Brain microvascular endothelial cell (primary cell): ENCODE measurements at regions not wholly inside any gene's neighbourhood (a gene's known extent, or its start where the extent isn't known, plus 50 kb on each side); places are given as distances from the start of the nearest gene placed in this dataset.

Source experiments
- DNase-seq: peaks from one replicate; pipeline ENCODE4 v3.0.0-alpha.2; 2020
- H3K27ac ChIP-seq: fragments of 250-450 bp; sonication (Bioruptor Pico); 2 replicates; pipeline ENCODE4 v1.5.1; 2020; ENCODE audit warnings: mild to moderate bottlenecking, moderate library complexity
- H3K27me3 ChIP-seq: fragments of 250-450 bp; sonication (Bioruptor Pico); replicated peaks from 2 replicates; pipeline ENCODE4 v1.5.1; 2020; ENCODE audit warnings: mild to moderate bottlenecking
- H3K36me3 ChIP-seq: fragments of 250-450 bp; sonication (Bioruptor Pico); replicated peaks from 2 replicates; pipeline ENCODE4 v1.5.1; 2020; ENCODE audit warnings: mild to moderate bottlenecking
- H3K4me3 ChIP-seq: 2 replicates; pipeline ENCODE4 v1.5.1; 2011; ENCODE audit warnings: low read depth, mild to moderate bottlenecking, control low read depth, low read length, moderate library complexity
- in situ Hi-C: cut with HindIII; loops from 2 replicates; pipeline ENCODE4 v1.10.0; 2017; ENCODE audit warnings: low sequenced_read_pairs, low pct_ligation_motif_present
- TF ChIP-seq, protein P1 (sequence below): IDR thresholded peaks from 2 replicates; pipeline ENCODE4 v1.5.1; 2011; ENCODE audit warnings: low read depth, mild to moderate bottlenecking, moderate library complexity, low read length, control low read depth, inconsistent platforms; ENCODE audit errors: missing control alignments

- H3K36me3 ChIP-seq: no peaks in the 10 kb centered on the region
- TF ChIP-seq, protein P1, sequence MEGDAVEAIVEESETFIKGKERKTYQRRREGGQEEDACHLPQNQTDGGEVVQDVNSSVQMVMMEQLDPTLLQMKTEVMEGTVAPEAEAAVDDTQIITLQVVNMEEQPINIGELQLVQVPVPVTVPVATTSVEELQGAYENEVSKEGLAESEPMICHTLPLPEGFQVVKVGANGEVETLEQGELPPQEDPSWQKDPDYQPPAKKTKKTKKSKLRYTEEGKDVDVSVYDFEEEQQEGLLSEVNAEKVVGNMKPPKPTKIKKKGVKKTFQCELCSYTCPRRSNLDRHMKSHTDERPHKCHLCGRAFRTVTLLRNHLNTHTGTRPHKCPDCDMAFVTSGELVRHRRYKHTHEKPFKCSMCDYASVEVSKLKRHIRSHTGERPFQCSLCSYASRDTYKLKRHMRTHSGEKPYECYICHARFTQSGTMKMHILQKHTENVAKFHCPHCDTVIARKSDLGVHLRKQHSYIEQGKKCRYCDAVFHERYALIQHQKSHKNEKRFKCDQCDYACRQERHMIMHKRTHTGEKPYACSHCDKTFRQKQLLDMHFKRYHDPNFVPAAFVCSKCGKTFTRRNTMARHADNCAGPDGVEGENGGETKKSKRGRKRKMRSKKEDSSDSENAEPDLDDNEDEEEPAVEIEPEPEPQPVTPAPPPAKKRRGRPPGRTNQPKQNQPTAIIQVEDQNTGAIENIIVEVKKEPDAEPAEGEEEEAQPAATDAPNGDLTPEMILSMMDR: no peak
- peak overlapping the region; percentile 79 for H3K27ac ChIP-seq
- peak; percentile 66 for DNase-seq
- no peaks in the 10 kb centered on the region for H3K27me3 ChIP-seq
- in situ Hi-C loops: no loop called here
- H3K4me3 ChIP-seq: no peak overlapping the region
These were observed 198.2 kb upstream of the COPS8 start for GRCh38 chr2:236887531-236887930.

DNA sequence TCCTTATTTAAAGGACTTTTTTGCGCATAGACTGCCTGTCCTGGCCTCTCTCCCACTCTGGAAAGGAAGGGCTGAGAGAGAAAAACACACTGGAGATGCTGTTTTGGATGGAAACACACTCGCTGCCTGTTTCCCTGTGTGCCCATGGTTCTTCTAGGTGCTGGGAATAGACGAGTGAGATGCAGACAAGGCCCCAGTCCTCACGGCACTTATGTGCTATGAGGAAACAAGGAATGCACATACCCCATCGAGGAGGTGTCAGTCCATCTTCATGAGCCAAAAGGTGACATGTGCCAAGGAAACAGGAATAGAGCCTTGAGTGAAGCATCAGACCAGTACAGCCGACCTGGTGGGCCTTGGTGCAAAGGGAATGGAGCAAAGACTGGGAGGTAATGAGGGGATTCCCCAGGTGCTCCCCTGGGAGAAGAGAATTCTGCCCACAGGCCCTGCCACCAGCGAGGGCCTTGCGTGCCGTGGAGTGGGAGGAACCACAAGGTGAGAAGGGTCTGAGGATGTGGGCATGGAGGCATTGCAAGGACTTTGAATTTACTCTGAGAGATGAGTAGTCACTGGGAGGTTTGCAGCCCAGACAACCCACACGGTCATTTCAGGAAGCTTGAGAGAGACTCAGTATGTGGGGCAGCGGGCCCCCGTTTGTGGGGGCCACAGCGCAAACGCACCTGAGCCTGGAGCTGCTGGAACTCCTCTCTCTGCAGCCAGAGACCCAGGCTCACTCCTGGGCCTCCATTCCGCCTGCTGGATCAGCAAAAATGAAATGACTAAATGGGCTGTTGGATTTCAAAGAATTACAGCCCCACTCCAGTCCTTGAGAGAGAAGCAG, 197.5 kb upstream of the COPS8 start:
- no peak for DNase-seq
- peak overlapping the region; percentile 79 for H3K27ac ChIP-seq
- in situ Hi-C loops: no loop called here

DNA sequence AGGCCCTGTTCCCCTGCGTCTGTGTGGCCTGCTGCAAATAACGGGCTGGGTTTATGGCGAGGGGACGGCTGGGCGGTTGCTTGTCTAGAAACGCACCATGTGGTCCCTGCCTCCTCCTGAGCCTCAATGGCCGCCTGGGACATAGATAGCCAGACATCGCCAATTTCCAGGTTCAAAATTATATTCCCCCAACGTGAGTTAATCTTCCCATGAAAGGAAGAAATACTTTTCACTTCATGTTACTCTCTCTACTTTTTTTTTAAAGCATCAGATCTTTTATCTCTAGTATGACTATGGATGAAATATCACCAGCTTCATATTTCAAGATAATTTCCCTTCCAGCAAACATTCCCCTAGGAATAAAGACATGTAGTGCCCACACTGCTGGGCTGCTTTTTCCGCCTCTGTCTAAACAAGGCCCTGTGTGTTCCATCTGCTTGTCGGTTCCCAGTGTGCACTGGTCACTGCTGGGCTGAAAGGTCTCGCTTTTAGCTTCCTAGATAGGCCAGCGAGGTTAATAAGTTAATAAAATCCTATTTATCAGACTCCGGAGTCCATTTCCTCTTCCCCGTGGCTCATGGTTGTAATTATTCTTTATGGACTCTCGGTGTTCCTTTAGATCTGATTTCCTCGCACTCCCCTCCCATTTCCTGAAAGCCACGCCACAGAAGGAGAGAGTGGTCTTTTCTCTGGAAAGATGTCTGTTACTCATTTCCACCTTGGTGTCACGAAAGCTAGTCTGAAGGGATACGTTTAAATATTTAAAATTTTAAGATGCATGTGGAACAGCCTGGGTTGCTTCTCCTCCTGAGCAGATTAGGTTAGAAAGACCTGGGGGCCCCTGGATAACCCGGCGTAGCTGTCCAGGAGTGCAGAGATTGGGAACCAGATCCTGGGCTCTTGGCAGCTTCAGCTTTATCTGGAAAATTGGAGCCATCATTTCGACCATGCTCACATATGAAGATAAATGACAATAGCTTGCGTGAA, 196.6 kb upstream of the COPS8 start:
- peak; percentile 10 for DNase-seq
- in situ Hi-C loops: no loop called here
- TF ChIP-seq, protein P1: no peak
- H3K4me3 ChIP-seq: no peak overlapping the region
- no peaks in the 10 kb centered on the region for H3K36me3 ChIP-seq
- H3K27me3 ChIP-seq: no peaks in the 10 kb centered on the region
- H3K27ac ChIP-seq: no peak overlapping the region

More for the DNA sequence above, 197.5 kb upstream of the COPS8 start:
- TF ChIP-seq, protein P1: no peak
- Histone ChIP-seq H3K4me3 (no peak overlapping the region), H3K36me3 (no peaks in the 10 kb centered on the region), H3K27me3 (no peaks in the 10 kb centered on the region)

DNA sequence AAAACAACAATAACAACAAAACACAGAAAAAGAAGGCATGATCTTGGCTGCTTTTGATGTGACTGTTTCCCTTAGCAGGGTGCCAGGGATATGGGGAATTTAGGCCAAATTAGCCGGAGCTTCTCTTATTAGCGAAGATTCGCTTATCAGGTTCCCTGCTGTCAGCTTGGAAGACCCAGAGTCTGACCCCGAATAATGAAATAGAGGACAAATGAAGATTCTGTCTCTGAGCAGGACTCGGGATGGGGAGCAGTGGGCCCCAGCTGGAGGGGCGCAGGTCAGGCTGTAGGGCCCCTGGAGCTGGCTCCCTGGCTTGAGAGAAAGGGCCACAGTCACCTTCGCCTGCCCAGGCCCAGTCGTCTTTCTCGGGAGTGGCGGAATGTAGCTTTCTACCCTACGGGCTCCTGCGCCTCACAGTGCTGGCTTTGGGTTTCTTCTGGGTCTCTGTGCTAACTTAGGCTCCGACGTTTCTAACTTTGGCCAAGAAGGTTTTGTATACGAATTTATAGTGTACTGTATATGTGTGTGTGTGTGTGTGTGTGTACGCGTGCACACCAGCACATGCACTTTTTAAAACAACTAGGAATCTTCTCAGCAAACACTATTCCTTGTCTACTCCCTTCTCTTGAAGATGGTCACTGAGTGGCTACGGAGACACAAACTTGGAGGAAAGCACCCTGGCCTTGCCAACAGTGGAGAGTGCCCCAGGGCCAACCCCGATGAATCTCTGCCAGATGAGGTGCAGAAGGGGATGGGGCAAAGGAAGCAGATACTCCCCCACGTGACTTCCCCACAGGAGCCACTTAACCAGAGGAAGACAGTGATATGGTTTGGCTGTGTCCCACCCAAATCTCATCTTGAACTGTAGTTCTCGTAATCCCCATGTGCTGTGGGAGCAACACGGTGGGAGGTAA, 195.6 kb upstream of the COPS8 start:
- Histone ChIP-seq H3K27me3 (no peaks in the 10 kb centered on the region), H3K4me3 (no peak overlapping the region), H3K27ac (no peak overlapping the region), H3K36me3 (no peaks in the 10 kb centered on the region)
- no peak for DNase-seq
- in situ Hi-C loops: no loop called here
- TF ChIP-seq, protein P1: no peak

- TF ChIP-seq, protein P1: no peak
- Histone ChIP-seq H3K27me3 (no peaks in the 10 kb centered on the region), H3K27ac (no peak overlapping the region), H3K4me3 (no peak overlapping the region), H3K36me3 (no peaks in the 10 kb centered on the region)
- in situ Hi-C loops: no loop called here
- no peak for DNase-seq
These were observed 193.0 kb upstream of the COPS8 start for GRCh38 chr2:236892721-236893120.
